IPS-18a (cell line): ENCODE measurements at regions not wholly inside any gene's neighbourhood (a gene's known extent, or its start where the extent isn't known, plus 50 kb on each side); places are given as distances from the start of the nearest gene placed in this dataset.
"Not testable (repeated sequence)": the region's sequence is repeated elsewhere in the genome, so short reads cannot be mapped to it uniquely, and the experiment has no call there.

Experiments used
- H3K27ac ChIP-seq: one replicate; pipeline ENCODE4 v1.5.1; 2013; ENCODE audit warnings: low read length
- H3K27me3 ChIP-seq: one replicate; pipeline ENCODE4 v1.6.1; 2013; ENCODE audit warnings: mild to moderate bottlenecking, low read length; ENCODE audit not compliant: control insufficient read depth, insufficient read depth
- H3K36me3 ChIP-seq: one replicate; pipeline ENCODE4 v1.6.1; 2013; ENCODE audit warnings: low read depth, low read length; ENCODE audit not compliant: control insufficient read depth
- H3K4me1 ChIP-seq: one replicate; pipeline ENCODE4 v1.6.1; 2013; ENCODE audit warnings: low read depth, low read length; ENCODE audit not compliant: control insufficient read depth
- H3K4me3 ChIP-seq: one replicate; pipeline ENCODE4 v1.5.1; 2013; ENCODE audit warnings: low read length
- H3K9ac ChIP-seq: one replicate; pipeline ENCODE4 v1.6.1; 2013; ENCODE audit warnings: mild to moderate bottlenecking, low read length, moderate library complexity
- H3K9me3 ChIP-seq: one replicate; pipeline ENCODE4 v1.6.1; 2013; ENCODE audit warnings: low read depth, low read length; ENCODE audit not compliant: control insufficient read depth

DNA sequence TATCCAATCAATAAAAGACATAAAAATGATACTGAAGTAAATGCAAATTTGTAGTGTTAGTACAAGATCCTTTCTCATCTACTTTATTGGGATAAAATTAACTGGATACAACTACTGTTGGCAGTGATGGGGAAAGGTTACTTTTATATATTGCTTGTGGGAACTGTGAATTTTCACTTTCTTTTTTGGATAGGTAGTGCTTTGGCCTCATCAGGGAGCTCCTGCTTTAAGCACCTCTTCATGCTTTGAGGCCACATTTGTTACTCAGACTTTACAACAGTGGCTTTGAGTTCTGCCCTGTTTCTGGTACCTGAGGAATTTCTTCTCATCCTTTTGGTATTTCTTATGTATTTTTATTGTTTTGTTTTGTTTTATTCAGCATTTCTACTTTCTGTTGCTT, 134.7 kb upstream of the XIST start:
- Histone ChIP-seq H3K36me3 (peaks cover 10% of the 10 kb centered on the region), H3K27me3 (no peaks in the 10 kb centered on the region), H3K4me1 (no peaks in the 10 kb centered on the region), H3K27ac (no peak overlapping the region), H3K4me3 (no peak overlapping the region), H3K9ac (no peak overlapping the region), H3K9me3 (peaks cover 3% of the 10 kb centered on the region)

DNA sequence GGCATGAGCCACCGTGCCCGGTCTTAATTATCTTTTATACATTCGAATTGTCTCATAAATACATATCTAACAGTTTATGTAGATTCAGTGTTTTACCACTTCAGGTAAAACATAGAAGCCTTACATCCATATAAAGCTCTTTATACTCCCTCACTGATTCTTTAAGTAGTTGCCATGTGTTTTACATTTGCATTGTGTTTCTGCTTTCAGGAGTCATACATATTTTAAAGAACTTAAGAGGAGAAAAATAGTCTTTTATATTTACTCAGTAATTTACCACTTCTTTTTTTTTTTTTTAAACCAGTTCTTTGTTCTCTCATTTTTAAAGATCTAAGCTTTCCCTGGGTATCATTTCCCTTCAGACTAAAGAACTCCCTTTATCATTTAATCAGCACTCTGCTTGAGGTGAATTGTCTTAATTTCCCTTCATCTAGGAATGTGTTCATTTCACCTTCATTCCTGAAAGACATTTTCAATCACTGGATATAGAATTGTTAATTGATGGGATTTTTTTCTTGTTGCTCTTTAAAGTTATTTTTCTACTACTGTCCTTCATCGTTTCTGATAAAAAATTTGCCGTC, 127.1 kb upstream of the XIST start:
- Histone ChIP-seq H3K36me3 (peaks cover 3% of the 10 kb centered on the region), H3K9ac (no peak overlapping the region), H3K27me3 (no peaks in the 10 kb centered on the region), H3K27ac (peak overlapping the region; percentile 73), H3K9me3 (no peaks in the 10 kb centered on the region), H3K4me1 (peaks cover 45% of the 10 kb centered on the region), H3K4me3 (peak overlapping the region; percentile 21)

GRCh38 chrX:73977542-73978169, 125.1 kb upstream of the XIST start:
- Histone ChIP-seq H3K9ac (peak overlapping the region; percentile 66), H3K27me3 (no peaks in the 10 kb centered on the region), H3K27ac (peak overlapping the region; percentile 85), H3K4me1 (peaks cover 45% of the 10 kb centered on the region), H3K36me3 (no peaks in the 10 kb centered on the region), H3K4me3 (peak overlapping the region; percentile 2), H3K9me3 (no peaks in the 10 kb centered on the region)

DNA sequence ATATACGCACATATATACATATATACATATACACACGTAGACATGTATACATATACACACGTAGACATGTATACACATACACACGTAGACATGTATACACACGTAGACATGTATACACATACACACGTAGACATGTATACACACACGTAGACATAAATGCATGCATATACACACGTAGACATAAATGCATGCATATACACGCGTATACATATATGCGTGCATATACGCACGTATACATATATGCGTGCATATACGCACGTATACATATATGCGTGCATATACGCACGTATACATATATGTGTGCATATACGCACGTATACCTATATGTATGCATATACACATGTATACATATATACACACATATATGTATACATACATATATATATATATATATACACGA, 114.9 kb upstream of the XIST start:
- not testable (repeated sequence) for H3K9me3 ChIP-seq, H3K9ac ChIP-seq, H3K4me3 ChIP-seq, H3K27ac ChIP-seq, H3K27me3 ChIP-seq
- peaks cover 36% of the 10 kb centered on the region for H3K4me1 ChIP-seq
- H3K36me3 ChIP-seq: peaks cover 10% of the 10 kb centered on the region

- H3K27me3 ChIP-seq: no peaks in the 10 kb centered on the region
- peak overlapping the region; percentile 31 for H3K4me3 ChIP-seq
- H3K4me1 ChIP-seq: peaks cover 39% of the 10 kb centered on the region
- no peaks in the 10 kb centered on the region for H3K9me3 ChIP-seq
- no peak overlapping the region for H3K9ac ChIP-seq
- peaks cover 10% of the 10 kb centered on the region for H3K36me3 ChIP-seq
- peak overlapping the region; percentile 50 for H3K27ac ChIP-seq
Observed at GRCh38 chrX:73965833-73966232, 113.3 kb upstream of the XIST start.

- H3K4me1 ChIP-seq: peaks cover 39% of the 10 kb centered on the region
- no peaks in the 10 kb centered on the region for H3K9me3 ChIP-seq
- H3K27ac ChIP-seq: no peak overlapping the region
- H3K36me3 ChIP-seq: peaks cover 6% of the 10 kb centered on the region
- H3K4me3 ChIP-seq: no peak overlapping the region
- H3K27me3 ChIP-seq: no peaks in the 10 kb centered on the region
- H3K9ac ChIP-seq: no peak overlapping the region
Observed at GRCh38 chrX:73964579-73964978, 112.1 kb upstream of the XIST start.

- H3K36me3 ChIP-seq: peaks cover 6% of the 10 kb centered on the region
- H3K27ac ChIP-seq: no peak overlapping the region
- H3K9ac ChIP-seq: no peak overlapping the region
Observed at GRCh38 chrX:73963682-73964081, 111.2 kb upstream of the XIST start.

GRCh38 chrX:73962948-73963347, 110.4 kb upstream of the XIST start:
- Histone ChIP-seq H3K27ac (peak overlapping the region; percentile 4), H3K9ac (no peak overlapping the region), H3K27me3 (no peaks in the 10 kb centered on the region), H3K4me3 (no peak overlapping the region), H3K9me3 (no peaks in the 10 kb centered on the region), H3K36me3 (peaks cover 6% of the 10 kb centered on the region), H3K4me1 (peaks cover 39% of the 10 kb centered on the region)

More at GRCh38 chrX:73963682-73964081, 111.2 kb upstream of the XIST start:
- no peaks in the 10 kb centered on the region for H3K27me3 ChIP-seq
- peaks cover 39% of the 10 kb centered on the region for H3K4me1 ChIP-seq
- no peaks in the 10 kb centered on the region for H3K9me3 ChIP-seq
- no peak overlapping the region for H3K4me3 ChIP-seq

- not testable (repeated sequence) for H3K9me3 ChIP-seq, H3K27me3 ChIP-seq, H3K27ac ChIP-seq, H3K36me3 ChIP-seq, H3K9ac ChIP-seq, H3K4me3 ChIP-seq
- H3K4me1 ChIP-seq: peaks cover 33% of the 10 kb centered on the region
Observed at GRCh38 chrX:73961867-73962266, 109.4 kb upstream of the XIST start.

GRCh38 chrX:73944563-73944908, 92.0 kb upstream of the XIST start:
- Histone ChIP-seq H3K9me3 (no peaks in the 10 kb centered on the region), H3K27me3 (no peaks in the 10 kb centered on the region), H3K27ac (peak overlapping the region; percentile 99), H3K36me3 (peaks cover 25% of the 10 kb centered on the region), H3K4me3 (peak overlapping the region; percentile 99), H3K4me1 (peaks cover 5% of the 10 kb centered on the region), H3K9ac (peak overlapping the region; percentile 100)

DNA sequence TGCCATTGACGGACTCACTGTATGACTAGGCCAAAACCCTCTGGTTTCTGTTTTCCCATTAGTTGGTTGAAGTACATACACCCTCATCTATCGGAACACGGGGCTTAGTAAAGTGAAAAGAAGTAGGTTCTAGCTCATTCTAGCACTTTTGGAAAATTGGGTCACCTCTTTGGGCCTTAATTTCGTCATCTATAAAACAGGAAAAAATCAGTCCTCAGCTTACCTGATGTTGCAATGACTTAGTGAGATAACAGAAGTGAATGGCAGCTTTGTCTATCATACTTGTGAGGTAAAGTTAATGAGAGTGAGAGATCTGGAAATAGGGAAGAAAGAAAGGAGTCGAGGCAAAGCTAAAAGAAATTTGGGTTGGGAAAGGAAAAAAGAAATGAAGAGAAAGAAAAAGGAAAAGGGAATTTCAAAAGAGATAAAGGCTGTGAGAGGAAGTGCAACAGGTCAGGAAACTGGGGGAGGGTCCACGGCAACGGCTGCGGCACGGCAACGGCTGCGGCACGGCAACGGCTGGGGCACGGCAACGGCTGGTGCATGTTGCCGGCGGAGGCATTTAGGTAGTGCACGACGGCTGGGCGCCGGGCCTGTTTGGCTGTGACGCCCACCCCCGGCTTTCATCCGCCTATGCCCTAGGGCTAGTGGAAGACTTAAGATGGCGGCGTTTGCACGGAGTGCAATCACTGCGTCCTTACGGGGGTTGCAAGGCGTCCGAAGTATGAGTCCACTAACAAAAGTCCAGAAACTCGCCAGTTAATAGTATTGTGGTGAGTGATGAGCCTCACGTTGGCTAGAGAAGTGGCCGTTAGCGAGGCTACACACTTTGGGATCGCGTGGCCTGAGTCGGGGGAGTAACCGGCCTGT, 91.4 kb upstream of the XIST start:
- H3K27me3 ChIP-seq: no peaks in the 10 kb centered on the region
- peak overlapping the region; percentile 99 for H3K27ac ChIP-seq
- no peaks in the 10 kb centered on the region for H3K9me3 ChIP-seq
- peaks cover 19% of the 10 kb centered on the region for H3K36me3 ChIP-seq
- peak overlapping the region; percentile 99 for H3K4me3 ChIP-seq
- peaks cover 5% of the 10 kb centered on the region for H3K4me1 ChIP-seq
- peak overlapping the region; percentile 100 for H3K9ac ChIP-seq
